CD4-positive, alpha-beta T cell (primary cell): ENCODE measurements at regions not wholly inside any gene's neighbourhood (a gene's known extent, or its start where the extent isn't known, plus 50 kb on each side); places are given as distances from the start of the nearest gene placed in this dataset.
A peak's percentile ranks its signal among the peaks of the same experiment; 100 is the strongest.

Experiments used
- ATAC-seq: fragments of 200-7000 bp; cut with Tn5 transposase; one replicate; pipeline ENCODE4 v1.10.0; 2022; ENCODE audit warnings: mild to moderate bottlenecking; ENCODE audit not compliant: poor library complexity
- CTCF ChIA-PET: fragments of 350-600 bp; sonication (Branson Sonifier 250); formaldehyde crosslinking; loops from one replicate; lab custom pipeline; 2021; ENCODE audit warnings: antibody characterized with exemption, inconsistent platforms; lab: Charles Lee
- POLR2A ChIA-PET: fragments of 350-600 bp; sonication (Branson Sonifier 250); formaldehyde crosslinking; loops from one replicate; lab custom pipeline; 2021; ENCODE audit warnings: antibody characterized with exemption, inconsistent platforms; lab: Charles Lee
- DNase-seq, 14 experiments: peaks; one replicate each; pipeline ENCODE4 v3.0.0-alpha.2; 2013 to 2020; ENCODE audit warnings: mixed read lengths in 2 of 14
- H3K27ac ChIP-seq, 2 donors: one replicate each; pipeline versions ENCODE4 v1.5.1 to v1.7.0; 2013; ENCODE audit warnings: low read length in 2 of 2, low read depth in 1 of 2, mild to moderate bottlenecking in 1 of 2
- H3K27me3 ChIP-seq, 2 experiments: 1 replicate in 1 of 2; 2 replicates in 1 of 2; pipeline versions ENCODE4 v1.6.1 to v1.7.0; 2013; ENCODE audit warnings: low read length in 2 of 2, control low read depth in 1 of 2, mild to moderate bottlenecking in 1 of 2, moderate library complexity in 1 of 2; ENCODE audit not compliant: insufficient read depth in 2 of 2, control insufficient read depth in 1 of 2
- H3K36me3 ChIP-seq: one replicate; pipeline ENCODE4 v1.6.1; 2013; ENCODE audit warnings: low read length, control low read depth; ENCODE audit not compliant: insufficient read depth
- H3K4me1 ChIP-seq: one replicate; pipeline ENCODE4 v1.6.1; 2013; ENCODE audit warnings: low read length, control low read depth; ENCODE audit not compliant: insufficient read depth
- H3K4me3 ChIP-seq: one replicate; pipeline ENCODE4 v1.5.1; 2013; ENCODE audit warnings: mild to moderate bottlenecking, low read length, moderate library complexity
- H3K9me3 ChIP-seq, 2 experiments: 1 replicate in 1 of 2; 2 replicates in 1 of 2; pipeline versions ENCODE4 v1.6.1 to v1.7.0; 2013; ENCODE audit warnings: low read length in 2 of 2, mild to moderate bottlenecking in 2 of 2, control low read depth in 1 of 2, moderate library complexity in 1 of 2; ENCODE audit not compliant: control insufficient read depth in 1 of 2, insufficient read depth in 1 of 2
- H3K27ac Mint-ChIP-seq: one replicate; pipeline ENCODE4 v1.8.0; 2020; ENCODE audit warnings: mixed read lengths
- H3K27me3 Mint-ChIP-seq: one replicate; pipeline ENCODE4 v1.8.0; 2021; ENCODE audit warnings: mixed read lengths
- H3K36me3 Mint-ChIP-seq: one replicate; pipeline ENCODE4 v1.8.0; 2021; ENCODE audit warnings: low read depth, mixed read lengths
- H3K4me1 Mint-ChIP-seq: one replicate; pipeline ENCODE4 v1.8.0; 2021; ENCODE audit warnings: low read depth, mixed read lengths
- H3K4me3 Mint-ChIP-seq: one replicate; pipeline ENCODE4 v1.8.0; 2020; ENCODE audit warnings: mild to moderate bottlenecking, mixed read lengths
- H3K9me3 Mint-ChIP-seq: one replicate; pipeline ENCODE4 v1.8.0; 2020; ENCODE audit warnings: mixed read lengths
- intact Hi-C, 2 experiments: fragments of 100-400 bp; cut with DNase I in 1 of 2; cut with micrococcal nuclease in 1 of 2; formaldehyde crosslinking; loops; one replicate each; pipeline versions ENCODE4 v1.15.1 to v1.9.0; 2023 to 2025; cut with DNase I, micrococcal nuclease
- TF ChIP-seq, protein P1 (sequence below): fragments of 200-600 bp; IDR thresholded peaks from one replicate; pipeline ENCODE4 v1.8.0; 2022; ENCODE audit warnings: antibody characterized with exemption, mild to moderate bottlenecking

GRCh38 chr6:94372229-94372628, 952.9 kb upstream of the EPHA7 start:
- ATAC-seq: no peak
- Histone ChIP-seq H3K4me1 (no peaks in the 10 kb centered on the region), H3K27ac (no peak overlapping the region), H3K9me3 (no peaks in the 10 kb centered on the region), H3K4me3 (no peak overlapping the region), H3K27me3 (no peaks in the 10 kb centered on the region), H3K36me3 (no peaks in the 10 kb centered on the region)
- Mint-ChIP-seq H3K27me3 (no peaks in the 10 kb centered on the region), H3K4me3 (no peak overlapping the region), H3K4me1 (no peaks in the 10 kb centered on the region), H3K36me3 (no peaks in the 10 kb centered on the region), H3K9me3 (peaks cover 4% of the 10 kb centered on the region), H3K27ac (no peak overlapping the region)
- ChIA-PET POLR2A (no interaction called here), CTCF (no interaction called here)
- intact Hi-C loops: no loop called here
- no peak for DNase-seq
- TF ChIP-seq, protein P1, sequence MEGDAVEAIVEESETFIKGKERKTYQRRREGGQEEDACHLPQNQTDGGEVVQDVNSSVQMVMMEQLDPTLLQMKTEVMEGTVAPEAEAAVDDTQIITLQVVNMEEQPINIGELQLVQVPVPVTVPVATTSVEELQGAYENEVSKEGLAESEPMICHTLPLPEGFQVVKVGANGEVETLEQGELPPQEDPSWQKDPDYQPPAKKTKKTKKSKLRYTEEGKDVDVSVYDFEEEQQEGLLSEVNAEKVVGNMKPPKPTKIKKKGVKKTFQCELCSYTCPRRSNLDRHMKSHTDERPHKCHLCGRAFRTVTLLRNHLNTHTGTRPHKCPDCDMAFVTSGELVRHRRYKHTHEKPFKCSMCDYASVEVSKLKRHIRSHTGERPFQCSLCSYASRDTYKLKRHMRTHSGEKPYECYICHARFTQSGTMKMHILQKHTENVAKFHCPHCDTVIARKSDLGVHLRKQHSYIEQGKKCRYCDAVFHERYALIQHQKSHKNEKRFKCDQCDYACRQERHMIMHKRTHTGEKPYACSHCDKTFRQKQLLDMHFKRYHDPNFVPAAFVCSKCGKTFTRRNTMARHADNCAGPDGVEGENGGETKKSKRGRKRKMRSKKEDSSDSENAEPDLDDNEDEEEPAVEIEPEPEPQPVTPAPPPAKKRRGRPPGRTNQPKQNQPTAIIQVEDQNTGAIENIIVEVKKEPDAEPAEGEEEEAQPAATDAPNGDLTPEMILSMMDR: no peak

- Histone ChIP-seq H3K36me3 (no peaks in the 10 kb centered on the region), H3K4me1 (no peaks in the 10 kb centered on the region), H3K4me3 (no peak overlapping the region), H3K27ac (no peak overlapping the region), H3K27me3 (no peaks in the 10 kb centered on the region), H3K9me3 (peaks cover 0 to 3% of the 10 kb centered on the region in 2 experiments)
- Mint-ChIP-seq H3K27me3 (no peaks in the 10 kb centered on the region), H3K4me1 (no peaks in the 10 kb centered on the region), H3K9me3 (peaks cover 2% of the 10 kb centered on the region), H3K27ac (no peak overlapping the region), H3K36me3 (no peaks in the 10 kb centered on the region), H3K4me3 (no peak overlapping the region)
- ATAC-seq: no peak
- ChIA-PET POLR2A (no interaction called here), CTCF (no interaction called here)
- DNase-seq: no peak
- TF ChIP-seq, protein P1: no peak
- intact Hi-C loops: no loop called here
Observed at GRCh38 chr6:94367316-94367715, 948.0 kb upstream of the EPHA7 start.

DNA sequence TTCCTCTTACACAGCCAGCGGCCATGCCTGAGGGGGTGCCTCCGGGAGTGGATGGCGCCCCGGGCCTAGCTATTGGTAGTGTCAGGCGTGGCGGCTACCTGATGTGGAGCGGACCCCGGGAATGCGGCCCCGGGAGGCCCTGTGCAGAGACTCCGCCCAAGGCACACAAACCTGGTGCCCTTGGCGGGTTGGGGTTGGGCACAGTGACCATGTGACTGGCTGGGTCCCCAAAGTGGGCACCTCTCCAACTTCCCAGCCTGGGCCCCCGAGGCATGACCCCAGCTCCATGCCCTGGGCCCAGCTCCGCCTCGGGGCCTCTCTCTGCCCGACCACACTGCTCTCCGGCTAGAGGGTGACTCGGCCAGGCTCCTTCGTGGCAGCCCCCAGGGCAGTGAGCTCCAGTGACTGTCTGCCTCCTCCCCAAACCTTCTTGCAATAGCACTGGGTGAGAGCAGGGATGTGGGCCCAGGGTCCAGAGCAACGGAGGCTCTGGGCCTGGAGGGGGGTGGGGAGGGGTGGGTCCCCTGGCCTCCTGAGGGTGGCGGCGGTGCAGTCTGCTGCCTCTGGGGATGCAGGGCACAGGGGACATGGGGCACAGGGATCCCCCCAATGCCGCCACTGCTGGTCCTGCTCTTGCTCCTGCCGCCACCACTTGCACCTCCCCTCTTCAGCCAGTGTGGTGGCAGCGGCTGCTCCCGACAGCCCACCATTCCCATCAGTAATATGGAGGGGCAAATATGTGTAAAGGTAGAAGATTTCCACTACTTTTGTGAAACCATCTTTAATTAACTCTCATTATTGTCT, 942.9 kb upstream of the EPHA7 start:
- Mint-ChIP-seq H3K27me3 (no peaks in the 10 kb centered on the region), H3K4me3 (no peak overlapping the region), H3K9me3 (peaks cover 2% of the 10 kb centered on the region), H3K27ac (no peak overlapping the region), H3K4me1 (no peaks in the 10 kb centered on the region), H3K36me3 (no peaks in the 10 kb centered on the region)
- Histone ChIP-seq H3K36me3 (no peaks in the 10 kb centered on the region), H3K27ac (no peak overlapping the region), H3K27me3 (no peaks in the 10 kb centered on the region), H3K4me1 (no peaks in the 10 kb centered on the region), H3K9me3 (peaks cover 0 to 25% of the 10 kb centered on the region in 2 experiments), H3K4me3 (no peak overlapping the region)
- TF ChIP-seq, protein P1: no peak
- intact Hi-C loops: no loop called here
- ATAC-seq (no peak), DNase-seq (peak in 1 of 14 experiments; percentile 14)
- CTCF ChIA-PET: no interaction called here
- POLR2A ChIA-PET: no interaction called here
